HG03442 (cell line): ENCODE measurements at regions not wholly inside any gene's neighbourhood (a gene's known extent, or its start where the extent isn't known, plus 50 kb on each side); places are given as distances from the start of the nearest gene placed in this dataset.
A peak's percentile ranks its signal among the peaks of the same experiment; 100 is the strongest.

Source experiments
- ATAC-seq: cut with Tn5 transposase; IDR thresholded peaks from one replicate; pipeline ENCODE4 v1.9.1; 2021; ENCODE audit warnings: mild to moderate bottlenecking, moderate library complexity; ENCODE audit not compliant: unreplicated experiment

GRCh38 chr18:47602273-47602897, 328.1 kb downstream of the SMAD2 start:
- ATAC-seq = no peak

GRCh38 chr18:47601581-47602272, 328.7 kb downstream of the SMAD2 start:
- ATAC-seq = no peak

GRCh38 chr18:47595831-47596501, 334.5 kb downstream of the SMAD2 start:
- no peak for ATAC-seq

GRCh38 chr18:47594621-47595086, 335.8 kb downstream of the SMAD2 start:
- no peak for ATAC-seq

GRCh38 chr18:47593744-47594472, 336.6 kb downstream of the SMAD2 start:
- no peak for ATAC-seq

GRCh38 chr18:47591429-47591828, 339.0 kb downstream of the SMAD2 start:
- no peak for ATAC-seq

GRCh38 chr18:47587587-47587986, 336.1 kb upstream of the SKOR2 start:
- ATAC-seq = no peak

- ATAC-seq = no peak
Measured at GRCh38 chr18:47586418-47587070, 335.1 kb upstream of the SKOR2 start.

GRCh38 chr18:47585914-47586313, 334.5 kb upstream of the SKOR2 start:
- no peak for ATAC-seq

GRCh38 chr18:47585136-47585535, 333.7 kb upstream of the SKOR2 start:
- ATAC-seq = no peak

GRCh38 chr18:47582093-47582492, 330.6 kb upstream of the SKOR2 start:
- ATAC-seq = no peak

- ATAC-seq = no peak
Measured at GRCh38 chr18:47577520-47577919, 326.1 kb upstream of the SKOR2 start.

GRCh38 chr18:47574966-47575365, 323.5 kb upstream of the SKOR2 start:
- ATAC-seq = no peak

- no peak for ATAC-seq
Measured at GRCh38 chr18:47571957-47572356, 320.5 kb upstream of the SKOR2 start.

- ATAC-seq = no peak
Measured at GRCh38 chr18:47566809-47567208, 315.3 kb upstream of the SKOR2 start.

- no peak for ATAC-seq
Measured at GRCh38 chr18:47560723-47561715, 309.6 kb upstream of the SKOR2 start.

- peak; percentile 50 for ATAC-seq
Measured at GRCh38 chr18:47558110-47558750, 306.8 kb upstream of the SKOR2 start.

GRCh38 chr18:47557160-47557559, 305.7 kb upstream of the SKOR2 start:
- ATAC-seq = no peak

- no peak for ATAC-seq
Measured at GRCh38 chr18:47552783-47553182, 301.3 kb upstream of the SKOR2 start.
